ENCODE measurements at regions not wholly inside any gene's neighbourhood (a gene's known extent, or its start where the extent isn't known, plus 50 kb on each side); places are given as distances from the start of the nearest gene placed in this dataset.

- CTCF ChIA-PET = no interaction called here
- no peak overlapping the region for H2AFZ ChIP-seq (ENCODE audit: low read depth)
- no peaks in the 10 kb centered on the region for H4K20me1 ChIP-seq (ENCODE audit: insufficient read depth)
- DNase-seq = no peak
- peaks cover 4% of the 10 kb centered on the region for H3F3A ChIP-seq (replicated peaks; ENCODE audit: insufficient read depth)
- no peak overlapping the region for H3K4me3 ChIP-seq (ENCODE audit: low read depth in 2 of 2, low read length in 1 of 2)
- no peak overlapping the region for H3K4me2 ChIP-seq
- H3K27me3 ChIP-seq (ENCODE audit: insufficient read depth) = no peaks in the 10 kb centered on the region
- H3K9me3 ChIP-seq = no peaks in the 10 kb centered on the region
- TF ChIP-seq EP300 (IDR thresholded peaks at IDR 0.05; ENCODE audit: borderline replicate concordance in 1 of 2, low read depth in 1 of 2, low read length in 1 of 2) (no peak), MEF2A (IDR thresholded peaks at IDR 0.05; ENCODE audit: borderline replicate concordance, low read depth) (no peak), GABPA (IDR thresholded peaks at IDR 0.05; ENCODE audit: low read depth) (no peak), NRF1 (IDR thresholded peaks at IDR 0.05; ENCODE audit: low read depth, low read length) (no peak), USF2 (IDR thresholded peaks at IDR 0.05; ENCODE audit: borderline replicate concordance, low read depth, low read length) (no peak), USF1 (IDR thresholded peaks at IDR 0.05; ENCODE audit: borderline replicate concordance, low read depth) (no peak), TAF1 (IDR thresholded peaks at IDR 0.05; ENCODE audit: borderline replicate concordance, low read depth, low read length) (no peak), RFX5 (IDR thresholded peaks at IDR 0.05; ENCODE audit: low read length) (no peak), SIN3A (IDR thresholded peaks at IDR 0.05; ENCODE audit: borderline replicate concordance, low read depth, low read length) (no peak), JUND (IDR thresholded peaks at IDR 0.05) (no peak), ZBTB33 (IDR thresholded peaks at IDR 0.05; ENCODE audit: borderline replicate concordance, low read depth) (no peak), REST (IDR thresholded peaks at IDR 0.05; ENCODE audit: low read depth, low read length) (no peak), GATA2 (CRISPR knock-in tag; IDR thresholded peaks at IDR 0.05) (no peak), FOXM1 (IDR thresholded peaks at IDR 0.05; ENCODE audit: low read depth) (no peak), EZH2phosphoT487 (IDR thresholded peaks at IDR 0.05; ENCODE audit: borderline replicate concordance, low read depth) (no peak), RXRA (IDR thresholded peaks at IDR 0.05; ENCODE audit: borderline replicate concordance, low read depth) (no peak), MAX (IDR thresholded peaks at IDR 0.05; ENCODE audit: low read depth) (no peak), FOSL2 (IDR thresholded peaks at IDR 0.05; ENCODE audit: borderline replicate concordance, low read depth) (no peak), SMC3 (IDR thresholded peaks at IDR 0.05; ENCODE audit: low read depth, low read length) (no peak)
- no peak overlapping the region for H3K9ac ChIP-seq
- no peaks in the 10 kb centered on the region for H3K79me2 ChIP-seq (ENCODE audit: insufficient read depth)
- POLR2A ChIA-PET = no interaction called here
- no peaks in the 10 kb centered on the region for H3K9me2 ChIP-seq
- H3K4me1 ChIP-seq (ENCODE audit: control insufficient read depth in 1 of 2, insufficient read depth in 2 of 2, low read depth in 1 of 2, low read length in 1 of 2) = peaks cover 0 to 2% of the 10 kb centered on the region in 2 experiments; a peak in 1 of 4 replicates
- WGBS (ENCODE audit: low lambda C conversion rate) = 80% methylated on average over 1 of the region's 1 CpG
- H3K27ac ChIP-seq (ENCODE audit: low read depth in 2 of 2, low read length in 1 of 2) = no peak overlapping the region
- H3K36me3 ChIP-seq (replicated peaks in 1 of 2; ENCODE audit: control insufficient read depth in 1 of 2, insufficient read depth in 2 of 2, low read length in 1 of 2) = no peaks in the 10 kb centered on the region
Observed at GRCh38 chr6:14735956-14736486, 509.8 kb upstream of the JARID2 start.

Data from SK-N-SH (cell line).